ENCODE measurements at regions not wholly inside any gene's neighbourhood (a gene's known extent, or its start where the extent isn't known, plus 50 kb on each side); places are given as distances from the start of the nearest gene placed in this dataset.

DNA sequence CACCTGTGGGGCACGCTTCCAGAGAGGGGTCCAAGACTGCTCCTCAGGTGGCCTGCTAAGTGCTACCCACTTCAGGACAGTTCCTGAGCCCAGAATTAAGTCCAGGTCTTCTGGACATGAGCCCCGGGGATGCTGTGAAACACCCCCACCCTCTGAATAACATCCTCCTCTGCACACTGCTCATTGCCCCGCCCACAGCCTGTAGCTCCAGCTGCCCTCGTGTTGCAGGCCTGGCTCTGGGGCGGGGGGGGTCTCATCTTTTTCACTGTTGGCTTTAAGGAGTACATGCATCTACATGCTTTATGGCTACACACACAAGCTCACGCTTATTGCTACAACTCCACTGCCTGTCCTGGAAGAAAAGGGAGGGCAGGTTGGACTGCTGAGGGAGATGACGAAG, 92.8 kb downstream of the PTGR3 start:
- no peak for DNase-seq
- 55 to 100% (median 71%) methylated on average over 2 to 7 of the region's 7 CpGs for WGBS, 5 donors
- intact Hi-C loops (cut with DNase I; ENCODE audit: low total_unique reads) = no loop called here
- no peaks in the 10 kb centered on the region for H3K9me3 ChIP-seq
- TF ChIP-seq POLR2AphosphoS5 (IDR thresholded peaks at IDR 0.05) (no peak), POLR2A (IDR thresholded peaks at IDR 0.05) (no peak)
- TF ChIP-seq, protein P1, sequence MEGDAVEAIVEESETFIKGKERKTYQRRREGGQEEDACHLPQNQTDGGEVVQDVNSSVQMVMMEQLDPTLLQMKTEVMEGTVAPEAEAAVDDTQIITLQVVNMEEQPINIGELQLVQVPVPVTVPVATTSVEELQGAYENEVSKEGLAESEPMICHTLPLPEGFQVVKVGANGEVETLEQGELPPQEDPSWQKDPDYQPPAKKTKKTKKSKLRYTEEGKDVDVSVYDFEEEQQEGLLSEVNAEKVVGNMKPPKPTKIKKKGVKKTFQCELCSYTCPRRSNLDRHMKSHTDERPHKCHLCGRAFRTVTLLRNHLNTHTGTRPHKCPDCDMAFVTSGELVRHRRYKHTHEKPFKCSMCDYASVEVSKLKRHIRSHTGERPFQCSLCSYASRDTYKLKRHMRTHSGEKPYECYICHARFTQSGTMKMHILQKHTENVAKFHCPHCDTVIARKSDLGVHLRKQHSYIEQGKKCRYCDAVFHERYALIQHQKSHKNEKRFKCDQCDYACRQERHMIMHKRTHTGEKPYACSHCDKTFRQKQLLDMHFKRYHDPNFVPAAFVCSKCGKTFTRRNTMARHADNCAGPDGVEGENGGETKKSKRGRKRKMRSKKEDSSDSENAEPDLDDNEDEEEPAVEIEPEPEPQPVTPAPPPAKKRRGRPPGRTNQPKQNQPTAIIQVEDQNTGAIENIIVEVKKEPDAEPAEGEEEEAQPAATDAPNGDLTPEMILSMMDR (IDR thresholded peaks at IDR 0.05 in 8 of 11, conservative IDR thresholded peaks at IDR 0.05 in 3 of 11) = no peak
- no peaks in the 10 kb centered on the region for H3K36me3 ChIP-seq
- H3K27ac ChIP-seq = no peak overlapping the region
- peaks cover 0 to 17% (median 0%) of the 10 kb centered on the region in 7 donors for H3K27me3 ChIP-seq (replicated peaks in 1 of 7)
- H3K4me1 ChIP-seq = no peaks in the 10 kb centered on the region
- H3K4me3 ChIP-seq = no peak overlapping the region

DNA sequence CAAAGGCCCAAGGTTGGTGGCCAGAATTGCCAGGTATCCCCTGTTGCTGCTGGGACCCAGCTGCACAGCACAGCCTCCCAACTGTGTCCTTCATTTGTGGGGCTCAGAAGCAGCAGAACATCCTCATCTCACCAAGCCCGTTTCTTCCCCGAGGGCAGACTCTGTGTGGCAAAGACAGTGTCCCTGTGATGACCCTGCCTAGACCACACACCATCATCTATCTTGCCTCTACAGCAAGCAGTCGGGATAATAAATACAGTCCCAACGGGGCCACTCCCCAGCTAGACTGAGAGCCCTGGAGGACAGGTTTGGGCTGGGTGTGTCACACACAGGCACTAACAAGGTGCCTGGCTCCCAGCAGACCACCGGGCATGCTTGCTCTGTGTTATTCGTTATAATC, 93.4 kb downstream of the PTGR3 start:
- H3K27me3 ChIP-seq (replicated peaks in 1 of 7) = peaks cover 0 to 17% (median 0%) of the 10 kb centered on the region in 7 donors
- intact Hi-C loops (cut with DNase I; ENCODE audit: low total_unique reads) = no loop called here
- no peak overlapping the region for H3K27ac ChIP-seq
- TF ChIP-seq POLR2A (IDR thresholded peaks at IDR 0.05) = no peak
- no peak for TF ChIP-seq POLR2AphosphoS5 (IDR thresholded peaks at IDR 0.05)
- TF ChIP-seq, protein P1 (IDR thresholded peaks at IDR 0.05 in 8 of 11, conservative IDR thresholded peaks at IDR 0.05 in 3 of 11) = no peak
- no peaks in the 10 kb centered on the region for H3K4me1 ChIP-seq
- WGBS, 5 donors = 64 to 80% (median 69%) methylated on average over 5 to 6 of the region's 6 CpGs
- no peaks in the 10 kb centered on the region for H3K9me3 ChIP-seq
- no peak for DNase-seq
- H3K4me3 ChIP-seq = no peak overlapping the region
- no peaks in the 10 kb centered on the region for H3K36me3 ChIP-seq

All from spleen (tissue), 11 donors.